HG02870 (cell line): ENCODE measurements at regions not wholly inside any gene's neighbourhood (a gene's known extent, or its start where the extent isn't known, plus 50 kb on each side); places are given as distances from the start of the nearest gene placed in this dataset.

Experiments used
- ATAC-seq: cut with Tn5 transposase; IDR thresholded peaks from one replicate; pipeline ENCODE4 v1.9.1; 2021; ENCODE audit warnings: mild to moderate bottlenecking, moderate library complexity; ENCODE audit not compliant: unreplicated experiment

DNA sequence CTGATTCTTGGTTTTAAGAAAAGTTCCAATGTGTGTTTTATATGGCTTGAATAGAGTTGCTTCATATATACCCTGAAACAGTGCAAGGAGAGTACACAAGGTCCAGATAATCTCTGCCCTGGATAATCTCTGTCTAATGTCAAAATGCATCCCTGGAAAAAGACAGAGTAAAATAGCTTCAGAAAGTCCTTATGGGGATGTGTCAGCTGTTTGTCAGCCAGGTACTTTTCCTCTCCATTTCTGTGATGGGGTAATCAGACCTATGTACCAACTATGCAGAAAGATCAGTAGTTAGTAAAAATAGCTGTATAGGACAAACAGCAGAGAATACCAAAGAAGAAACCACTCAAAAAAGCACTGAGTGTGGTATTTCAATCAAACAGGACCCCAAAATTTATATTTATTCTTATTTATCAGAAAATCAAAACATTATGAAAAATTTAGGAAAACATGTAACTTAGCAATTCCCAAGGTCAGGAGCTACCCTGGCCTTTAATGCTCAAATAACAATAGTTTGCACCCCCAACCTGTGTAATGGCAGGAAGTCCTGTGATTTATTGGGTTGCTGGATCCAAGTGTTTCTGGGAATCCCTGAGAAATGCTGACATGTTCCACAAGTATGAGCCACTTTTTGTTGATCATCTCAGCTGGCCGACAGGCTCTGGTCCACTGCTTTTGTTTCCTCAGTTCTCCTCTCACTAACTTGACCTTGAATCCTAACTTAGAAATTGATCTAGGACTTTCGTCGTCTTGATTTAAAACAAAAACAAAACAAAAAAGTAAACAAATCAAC, 69.6 kb downstream of the MDH1 start:
- ATAC-seq: no peak

DNA sequence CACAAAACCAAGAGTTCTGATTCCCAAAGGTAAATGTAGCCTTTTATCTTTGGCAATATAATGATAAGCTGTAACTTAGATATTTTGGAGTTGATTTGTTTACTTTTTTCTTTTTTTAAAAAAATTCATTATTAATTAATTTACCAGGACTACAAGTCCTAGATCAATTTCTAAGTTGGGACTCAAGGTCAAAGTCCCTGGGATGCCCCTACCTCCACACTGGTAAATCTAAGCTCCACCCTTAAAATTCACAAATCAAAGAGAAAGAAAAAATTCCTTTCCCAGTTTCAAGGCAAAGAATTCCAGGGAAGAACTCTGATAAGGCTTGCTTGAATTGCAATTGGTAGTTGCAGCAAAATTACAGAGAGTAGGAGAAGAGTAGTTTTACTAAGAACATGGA, 71.3 kb downstream of the MDH1 start:
- ATAC-seq: no peak

DNA sequence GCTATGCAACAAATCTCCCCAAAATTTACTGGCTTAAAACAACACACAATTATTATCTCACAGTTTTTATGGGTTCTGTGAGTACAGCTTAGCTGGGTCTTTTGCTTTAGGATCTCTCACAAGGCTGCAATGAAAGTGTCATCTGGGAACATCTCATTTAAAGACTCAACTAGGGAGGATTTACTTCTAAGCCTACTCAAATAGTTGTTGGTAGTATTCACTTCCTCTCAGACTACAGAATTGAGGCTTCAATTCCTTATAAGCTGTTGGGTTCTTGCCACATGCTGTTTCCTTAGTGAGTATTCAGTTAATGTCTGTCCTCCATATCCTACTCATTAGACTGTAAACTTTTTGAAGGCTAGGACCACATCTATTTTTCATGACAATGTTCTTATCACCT, 72.3 kb downstream of the MDH1 start:
- no peak for ATAC-seq

DNA sequence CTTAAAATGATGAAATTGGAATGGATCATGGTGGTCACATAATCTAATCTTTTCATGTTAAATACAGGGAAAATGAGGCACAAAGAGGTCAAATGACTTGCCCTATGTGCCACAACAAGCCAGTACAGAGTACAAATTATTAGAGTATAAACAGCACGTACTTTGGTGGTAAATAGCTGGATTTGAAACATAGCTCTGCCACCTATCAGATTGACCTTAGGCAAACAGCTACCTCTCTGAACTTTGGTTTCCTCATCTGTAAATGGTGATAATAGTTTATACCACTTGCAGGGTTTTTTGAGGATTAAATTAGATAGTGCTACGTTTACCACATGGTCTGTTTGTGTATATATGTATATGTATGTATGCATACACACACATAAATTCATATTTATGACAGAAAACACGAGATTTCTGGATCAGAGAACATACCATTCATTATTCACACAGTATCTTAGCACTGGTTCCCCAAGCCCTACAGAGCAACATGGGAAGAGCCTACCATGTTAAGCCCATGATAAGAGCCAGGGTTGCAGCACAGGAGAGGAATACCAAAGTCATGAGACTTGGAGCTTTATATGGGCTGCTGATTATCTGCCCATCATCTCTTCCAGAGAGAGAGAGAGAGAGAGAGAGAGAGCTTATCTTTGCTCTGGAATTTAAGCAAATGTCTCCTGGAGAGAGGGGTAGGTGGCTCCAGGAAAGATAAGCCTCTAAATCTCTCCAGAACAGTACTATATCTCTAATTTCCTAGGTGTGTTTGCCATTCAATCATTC, 73.5 kb downstream of the MDH1 start:
- ATAC-seq: no peak

DNA sequence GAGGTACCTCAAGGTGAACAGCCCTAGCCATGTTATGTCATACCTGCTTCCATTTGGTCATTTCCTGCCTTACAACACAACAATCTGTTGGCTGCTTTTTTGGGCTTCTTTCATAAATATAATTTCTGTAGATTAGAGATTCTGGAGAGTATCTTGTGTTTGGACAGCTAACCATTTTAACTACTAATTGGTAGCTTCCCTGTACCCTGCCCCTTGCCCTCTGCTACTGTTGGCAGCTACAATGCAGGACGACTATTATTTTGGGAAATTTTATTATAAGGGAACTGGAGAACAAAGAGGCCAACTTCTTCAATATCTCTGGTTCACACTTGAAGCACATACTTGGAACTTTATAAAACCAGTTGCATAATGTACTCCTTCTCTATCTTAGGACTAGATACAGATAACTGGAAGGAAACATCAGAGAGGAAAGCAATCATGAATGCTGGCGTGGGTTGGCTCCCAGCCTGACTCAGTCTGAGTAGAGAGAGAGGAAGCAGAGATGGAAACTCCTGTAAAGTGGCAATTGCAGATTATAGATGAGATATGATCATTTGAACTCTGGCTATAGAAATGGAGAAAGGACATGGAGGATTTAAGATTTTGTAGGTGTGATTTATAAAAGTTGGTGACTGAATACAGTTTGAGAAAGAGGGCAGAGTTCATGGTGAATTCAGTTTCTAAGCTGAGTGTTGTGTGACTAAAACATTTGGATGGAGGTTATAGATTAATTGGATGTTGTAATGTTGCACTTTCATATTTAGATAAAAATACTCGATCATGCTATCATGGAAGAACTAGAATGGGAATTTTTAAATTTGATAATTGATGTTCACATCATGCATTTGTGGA, 74.5 kb downstream of the MDH1 start:
- no peak for ATAC-seq

DNA sequence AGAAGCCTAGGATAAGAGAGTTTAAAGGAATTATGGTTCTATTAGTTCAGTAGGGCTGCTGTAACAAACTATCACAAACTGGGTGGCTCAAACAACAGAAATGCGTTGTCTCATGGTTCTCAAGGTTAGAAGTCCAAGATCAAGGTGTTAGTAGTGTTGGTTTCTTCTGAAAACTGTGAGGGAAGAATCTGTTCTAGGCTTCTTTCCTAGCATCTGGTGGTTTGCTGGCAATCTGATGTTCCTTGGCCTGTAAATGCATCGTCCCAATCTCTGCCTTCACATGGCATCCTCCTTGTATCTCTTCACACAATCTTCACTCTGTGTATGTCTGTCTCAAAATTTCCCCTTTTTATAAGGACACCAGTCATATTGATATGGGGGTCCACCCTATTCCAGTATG, 76.3 kb downstream of the MDH1 start:
- ATAC-seq: no peak

DNA sequence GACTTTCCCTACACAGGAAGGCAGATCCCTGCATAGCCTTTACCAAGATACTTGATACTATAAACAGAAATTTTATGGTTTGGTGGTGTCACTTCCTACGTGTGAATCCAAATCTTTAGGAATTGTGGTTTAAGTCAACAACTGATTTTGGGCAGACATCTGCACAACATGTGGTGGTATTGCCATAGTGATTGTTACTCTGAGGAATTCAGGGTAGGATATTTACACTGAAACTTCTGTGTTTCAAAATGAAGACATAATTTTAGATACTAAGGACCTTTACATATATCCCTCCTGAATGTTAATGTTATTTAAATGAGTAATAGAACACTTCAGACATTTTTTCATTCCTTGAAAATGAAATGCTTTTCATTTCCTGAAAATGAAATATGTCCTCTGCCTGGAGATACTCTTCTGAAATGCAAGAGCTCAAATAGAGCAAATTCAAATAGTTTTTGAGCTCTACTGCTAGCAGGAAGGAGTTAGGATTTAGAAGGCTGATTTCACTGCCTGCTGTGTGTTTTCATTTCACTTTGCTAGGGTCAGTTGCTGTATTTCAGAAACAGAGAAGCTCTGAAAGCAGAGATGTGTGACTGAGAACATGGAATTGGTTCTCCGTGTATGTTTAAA, 77.2 kb downstream of the MDH1 start:
- ATAC-seq: no peak

DNA sequence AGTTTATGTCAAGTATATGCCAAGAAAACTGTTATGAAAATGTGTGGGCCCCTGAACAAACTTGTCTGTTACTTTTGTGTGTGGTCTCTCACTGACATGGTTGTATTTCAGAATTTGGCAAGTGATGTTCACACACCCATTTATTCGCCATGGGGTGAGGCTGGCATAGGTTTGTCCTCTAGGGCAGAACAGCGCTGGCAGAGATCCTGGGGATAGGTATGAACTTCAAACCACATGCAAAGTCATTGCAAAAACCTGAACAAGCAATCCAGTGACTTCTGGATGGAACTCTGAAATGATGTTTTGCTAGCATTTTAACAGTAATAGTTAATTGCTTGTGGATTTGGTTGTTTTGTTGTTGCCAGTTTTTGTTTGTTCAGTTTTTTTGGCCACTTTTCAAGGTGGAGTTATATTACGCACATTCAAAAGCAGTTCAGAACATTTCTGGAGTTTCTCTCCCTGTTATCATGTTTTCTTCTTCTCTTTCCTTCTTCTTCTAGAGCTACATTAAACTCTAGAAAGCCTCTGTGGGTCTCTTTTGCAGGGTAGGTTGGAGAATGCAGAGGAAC, 78.5 kb downstream of the MDH1 start:
- no peak for ATAC-seq

DNA sequence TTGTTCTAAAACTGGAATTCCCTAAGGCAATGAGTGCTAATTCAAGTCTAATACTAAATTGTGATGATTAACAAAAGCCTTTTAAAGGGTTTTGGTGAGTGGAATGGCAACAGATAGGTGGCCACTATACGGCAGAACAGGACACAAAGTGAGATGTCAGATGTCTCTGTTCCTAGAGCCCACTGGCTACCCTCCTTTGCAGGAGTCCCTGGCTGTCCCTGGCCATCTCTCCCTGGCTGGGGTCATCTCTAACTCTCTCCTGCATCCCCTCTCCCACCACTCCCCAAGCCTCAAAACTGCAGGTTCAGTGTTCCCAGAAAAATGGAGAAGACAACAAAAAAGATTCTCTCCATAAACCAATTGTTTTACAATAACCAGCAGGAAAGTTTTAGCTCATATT, 79.2 kb downstream of the MDH1 start:
- no peak for ATAC-seq

DNA sequence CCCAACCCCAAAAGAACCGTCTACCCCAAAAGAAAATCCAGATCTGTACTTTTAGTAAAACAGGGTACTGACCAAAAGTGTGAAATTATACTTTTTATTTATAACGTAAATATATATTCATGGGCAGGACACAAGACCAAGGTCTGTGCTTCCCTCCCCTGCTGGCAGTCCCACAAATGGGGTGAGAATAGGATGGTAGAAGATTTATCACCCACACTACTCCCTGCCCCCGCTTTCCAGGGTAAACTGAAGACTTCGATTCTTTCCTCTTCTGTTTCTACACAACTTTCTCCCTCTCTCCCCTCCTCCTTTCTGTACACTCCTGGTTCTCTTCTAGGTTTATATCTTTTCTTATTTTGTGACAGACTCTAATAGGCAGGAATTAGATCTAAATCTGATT, 79.7 kb downstream of the MDH1 start:
- no peak for ATAC-seq

DNA sequence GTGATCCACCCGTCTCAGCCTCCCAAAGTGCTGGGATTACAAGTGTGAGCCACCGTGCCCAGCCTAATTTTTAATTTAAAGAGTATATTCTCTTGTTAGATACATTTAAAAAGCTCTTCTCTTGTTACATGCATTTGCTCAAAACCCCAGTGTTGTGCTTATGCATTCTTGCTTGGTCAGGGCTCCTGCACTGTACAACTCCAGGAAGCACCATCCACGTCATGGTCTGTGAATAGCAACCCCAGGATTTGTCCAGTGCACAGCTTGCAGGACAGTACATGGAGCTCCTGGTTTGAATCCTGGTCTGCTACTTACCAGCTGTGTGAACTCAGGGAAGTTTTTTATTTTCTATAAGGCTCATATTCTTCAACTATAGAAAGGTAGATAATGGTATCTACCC, 80.8 kb downstream of the MDH1 start:
- ATAC-seq: no peak

DNA sequence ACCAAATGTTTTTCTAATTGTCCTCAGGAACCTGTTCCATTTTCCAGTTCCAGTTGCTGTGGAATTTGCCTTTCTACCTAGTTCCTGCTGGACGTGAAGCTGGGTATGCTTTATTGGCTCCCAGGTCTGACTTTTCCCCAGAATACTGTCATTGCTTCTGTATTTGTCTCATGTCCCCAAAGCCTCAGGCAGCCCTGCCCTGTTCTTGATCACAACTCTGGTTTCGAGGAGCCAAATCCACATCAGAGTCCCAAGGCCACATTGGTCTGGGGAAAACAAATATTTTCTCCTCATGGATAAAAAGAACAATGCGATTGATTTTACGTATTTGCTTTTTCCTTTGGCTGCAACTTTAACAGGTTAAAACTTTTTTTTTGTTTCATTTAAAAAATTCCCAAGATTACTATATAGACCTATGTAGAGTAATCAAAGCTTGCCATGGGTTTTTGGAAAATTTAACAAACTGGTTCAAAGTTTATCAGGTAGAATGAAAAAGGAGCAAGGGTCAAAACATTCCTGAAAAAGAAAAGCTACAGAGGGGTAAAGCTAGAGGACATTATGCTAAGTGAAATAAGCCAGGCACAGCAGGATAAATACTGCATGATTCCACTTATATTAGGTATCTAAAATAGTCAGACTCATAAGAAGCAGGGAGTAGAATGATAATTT, 85.2 kb downstream of the MDH1 start:
- no peak for ATAC-seq

DNA sequence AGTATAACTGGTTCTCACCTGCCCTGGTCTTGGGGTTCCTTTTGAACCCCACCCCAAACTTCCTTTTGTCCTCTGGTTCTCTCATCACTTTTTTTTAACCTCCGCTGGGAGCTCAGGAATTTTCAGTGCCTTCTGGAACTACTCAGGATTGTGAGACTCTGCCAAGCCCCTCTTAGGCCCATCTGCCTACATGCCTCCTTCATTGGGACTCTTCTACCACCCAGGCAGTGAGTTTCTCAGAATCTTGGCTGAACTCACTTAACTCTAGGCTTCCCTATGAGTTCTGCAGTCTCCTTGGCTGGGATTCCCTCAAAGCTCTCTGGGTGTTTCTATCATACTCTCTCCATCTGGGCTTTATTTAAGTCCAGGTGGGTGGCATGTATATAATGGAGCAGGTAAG, 86.3 kb downstream of the MDH1 start:
- no peak for ATAC-seq

DNA sequence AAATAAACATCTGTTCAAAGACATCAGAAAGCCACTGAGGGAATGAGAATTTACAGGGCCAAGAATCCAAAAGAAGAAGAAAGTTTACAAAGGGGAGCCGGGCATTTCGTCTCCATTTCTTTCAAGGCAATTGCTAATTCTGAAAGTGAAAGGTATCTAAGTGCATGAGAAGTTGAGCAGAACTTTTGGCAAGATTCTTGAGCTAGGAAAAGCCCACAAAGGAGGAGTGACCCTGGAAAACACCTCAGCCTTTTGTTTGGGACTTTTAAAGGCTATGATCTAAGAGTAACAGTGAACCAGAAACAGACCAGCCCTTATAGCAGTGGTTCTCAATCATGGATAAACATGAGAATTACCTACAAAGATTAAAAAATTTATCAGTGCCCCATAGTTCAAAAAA, 87.4 kb downstream of the MDH1 start:
- ATAC-seq: peak; percentile 47

DNA sequence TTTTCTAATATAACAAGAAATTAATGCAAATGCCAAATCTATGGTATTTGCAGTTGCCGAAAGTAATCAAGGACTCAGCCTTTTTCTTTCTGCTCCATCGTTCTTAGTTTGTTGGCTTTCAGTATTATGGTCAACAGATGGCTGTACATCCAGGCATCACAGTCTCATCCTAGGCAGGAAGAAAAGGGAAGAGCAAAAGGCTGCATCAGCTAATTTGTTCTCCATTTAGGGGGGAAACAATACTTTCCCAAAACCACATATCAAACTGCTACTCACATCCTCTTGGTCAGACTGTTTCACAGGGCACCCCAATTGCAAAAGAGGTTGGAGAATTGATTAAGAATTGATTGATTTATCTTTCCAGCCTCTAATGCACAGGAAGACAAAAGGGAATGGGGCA, 89.3 kb downstream of the MDH1 start:
- ATAC-seq: no peak

DNA sequence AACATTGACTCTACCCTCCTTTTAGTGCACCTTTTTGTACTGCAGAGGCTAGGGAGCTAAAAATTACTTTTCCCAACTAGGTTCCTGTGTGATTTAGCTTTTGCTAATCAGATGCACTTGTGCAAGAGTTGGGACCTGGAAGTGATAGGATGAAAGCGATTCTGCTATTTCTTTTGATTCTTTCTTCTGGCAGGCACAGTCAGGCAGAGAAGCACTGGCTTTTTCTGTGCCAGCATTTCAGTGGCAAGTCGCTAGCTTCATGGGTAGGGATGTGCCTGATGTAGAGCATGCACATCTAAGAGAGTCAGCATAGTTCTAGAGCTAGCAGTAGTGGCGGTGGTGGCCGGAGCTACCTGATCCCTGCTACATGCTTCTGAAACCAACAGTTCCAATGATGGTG, 89.8 kb downstream of the MDH1 start:
- ATAC-seq: no peak

DNA sequence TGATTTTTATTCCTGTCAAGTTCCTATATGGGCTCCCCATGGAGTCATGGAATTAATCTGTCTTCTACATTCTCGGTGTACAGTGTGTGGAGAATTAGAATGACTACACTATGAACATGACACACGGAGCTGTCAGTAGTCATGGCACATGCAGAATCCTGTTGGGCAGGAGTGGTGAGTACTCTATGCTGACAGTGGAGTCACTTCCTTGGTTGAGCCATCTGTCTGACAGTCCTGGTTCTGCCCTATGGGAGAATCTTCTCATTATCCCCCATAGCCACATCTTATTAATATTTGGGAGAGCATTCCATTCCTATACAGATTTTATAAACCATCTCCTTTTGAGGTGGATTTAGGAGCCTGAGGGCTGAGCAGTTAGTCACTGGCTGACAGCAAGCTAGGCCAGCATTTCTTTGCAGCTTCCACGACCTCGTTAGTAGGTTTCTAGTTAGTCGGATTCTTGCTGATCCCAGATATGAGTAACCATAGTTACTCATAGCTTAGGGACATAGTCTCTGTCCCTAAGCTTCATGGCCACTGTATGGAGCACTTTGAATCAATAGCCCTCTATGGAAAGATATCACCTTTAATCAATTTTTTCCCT, 90.6 kb downstream of the MDH1 start:
- ATAC-seq: no peak

DNA sequence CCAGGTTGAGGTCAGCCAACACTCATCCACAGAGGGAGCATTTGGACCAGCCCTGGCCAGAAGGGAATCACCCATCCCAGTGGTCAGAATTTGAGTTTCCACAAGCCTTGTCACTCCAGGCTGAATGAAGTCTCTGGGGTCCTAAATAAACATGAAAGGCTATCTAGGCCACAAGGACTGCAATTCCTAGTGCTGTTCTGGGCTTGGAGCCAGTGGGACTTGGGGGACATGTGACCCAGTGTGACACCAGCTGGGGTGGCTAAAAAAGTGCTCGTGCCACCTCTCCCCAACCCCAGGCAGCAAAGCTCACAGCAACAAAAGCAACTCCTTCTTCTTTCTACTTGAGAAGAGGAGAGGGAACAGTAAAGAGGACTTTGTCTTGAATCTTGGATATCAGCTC, 91.7 kb downstream of the MDH1 start:
- no peak for ATAC-seq

DNA sequence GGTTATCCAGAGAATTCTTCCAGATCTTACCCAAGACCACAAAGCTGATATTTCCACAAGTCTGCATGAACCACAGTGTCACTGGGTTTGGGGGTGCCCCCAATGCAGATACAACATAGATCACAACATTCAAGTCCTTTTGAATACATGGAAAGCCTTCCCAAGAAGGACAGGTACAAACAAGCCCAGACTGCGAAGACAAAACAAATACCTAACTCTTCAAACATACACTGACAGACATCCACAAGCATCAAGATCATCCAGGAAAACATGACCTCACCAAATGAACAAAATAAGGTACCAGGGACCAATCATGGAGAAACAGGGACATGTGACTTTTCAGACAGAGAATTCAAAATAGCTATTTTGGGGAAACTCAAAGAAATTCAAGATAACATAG, 93.1 kb downstream of the MDH1 start:
- ATAC-seq: no peak
